H1 (cell line): ENCODE measurements at regions not wholly inside any gene's neighbourhood (a gene's known extent, or its start where the extent isn't known, plus 50 kb on each side); places are given as distances from the start of the nearest gene placed in this dataset.

Source experiments
- CTCF ChIA-PET: fragments of 300-600 bp; sonication (Branson Sonifier 250); formaldehyde crosslinking; loops from one replicate; lab custom pipeline; 2021; ENCODE audit not compliant: partially characterized antibody; lab: Charles Lee
- POLR2A ChIA-PET: fragments of 300-600 bp; sonication (Branson Sonifier 250); formaldehyde crosslinking; loops from one replicate; lab custom pipeline; 2021; ENCODE audit warnings: inconsistent platforms; ENCODE audit not compliant: partially characterized antibody; lab: Charles Lee
- DNase-seq, 2 experiments: peaks; one replicate each; pipeline versions ENCODE4 v3.0.0 to v3.0.0-alpha.2; 2010 to 2022; ENCODE audit warnings: low spot score in 2 of 2, low read depth in 1 of 2, mixed read lengths in 1 of 2
- FAIRE-seq: peaks from 2 replicates; lab custom pipeline; 2011; peaks lifted over from hg19 to GRCh38; lab: Jason Lieb, UNC
- H2AFZ ChIP-seq: 2 replicates; pipeline ENCODE4 v1.8.1; 2012; ENCODE audit warnings: low read length, inconsistent platforms
- H2AK5ac ChIP-seq: 2 replicates; pipeline ENCODE4 v1.6.1; 2013; ENCODE audit warnings: low read depth, low read length
- H2BK120ac ChIP-seq: replicated peaks from 2 replicates; pipeline ENCODE3; 2013; ENCODE audit warnings: low read depth, low read length, inconsistent platforms
- H2BK12ac ChIP-seq: 2 replicates; pipeline ENCODE4 v1.6.1; 2013; ENCODE audit warnings: low read depth, low read length
- H2BK15ac ChIP-seq: 2 replicates; pipeline ENCODE4 v1.6.1; 2013; ENCODE audit warnings: low read length
- H2BK20ac ChIP-seq: 2 replicates; pipeline ENCODE4 v1.6.1; 2013; ENCODE audit warnings: low read length
- H2BK5ac ChIP-seq: 2 replicates; pipeline ENCODE4 v1.6.1; 2013; ENCODE audit warnings: low read depth, low read length
- H3K14ac ChIP-seq: 2 replicates; pipeline ENCODE4 v1.6.1; 2013; ENCODE audit warnings: inconsistent platforms; ENCODE audit not compliant: insufficient read length
- H3K18ac ChIP-seq: 2 replicates; pipeline ENCODE4 v1.6.1; 2013; ENCODE audit warnings: low read length; ENCODE audit errors: extremely low read depth
- H3K23ac ChIP-seq: 2 replicates; pipeline ENCODE4 v1.6.1; 2013; ENCODE audit warnings: inconsistent platforms; ENCODE audit not compliant: insufficient read length
- H3K23me2 ChIP-seq: 2 replicates; pipeline ENCODE4 v1.6.1; 2013; ENCODE audit warnings: low read depth, low read length
- H3K27ac ChIP-seq: 2 replicates; pipeline ENCODE4 v1.6.1; 2011; ENCODE audit warnings: low read depth, low read length, inconsistent platforms
- H3K27me3 ChIP-seq, 4 experiments: replicated peaks in 1 of 4; 1 replicate in 1 of 4; 2 replicates in 3 of 4; pipeline versions ENCODE4 v1.6.1 to v1.8.1; 2011 to 2013; ENCODE audit warnings: low read length in 3 of 4, mild to moderate bottlenecking in 3 of 4, inconsistent platforms in 2 of 4, mixed read lengths in 2 of 4, moderate library complexity in 1 of 4; ENCODE audit not compliant: control insufficient read depth in 3 of 4, insufficient read depth in 3 of 4; ENCODE audit errors: extremely low read depth in 1 of 4
- H3K36me3 ChIP-seq, 4 experiments: 2 replicates each; pipeline versions ENCODE4 v1.6.1 to v1.8.1; 2011 to 2013; ENCODE audit warnings: mild to moderate bottlenecking in 4 of 4, low read length in 3 of 4, moderate library complexity in 2 of 4, control low read depth in 1 of 4, inconsistent platforms in 1 of 4; ENCODE audit not compliant: insufficient read depth in 4 of 4, control insufficient read depth in 2 of 4
- H3K4ac ChIP-seq: replicated peaks from 2 replicates; pipeline ENCODE3; 2013; ENCODE audit warnings: low read length, low read depth, mixed read lengths, inconsistent platforms; ENCODE audit not compliant: insufficient read length
- H3K4me1 ChIP-seq, 4 experiments: replicated peaks in 1 of 4; 1 replicate in 1 of 4; 2 replicates in 3 of 4; pipeline versions ENCODE4 v1.6.1 to v1.8.1; 2011 to 2013; ENCODE audit warnings: low read length in 3 of 4, inconsistent platforms in 2 of 4, mixed read lengths in 1 of 4; ENCODE audit not compliant: insufficient read depth in 4 of 4, control insufficient read depth in 3 of 4
- H3K4me2 ChIP-seq, 2 experiments: 2 replicates each; pipeline versions ENCODE4 v1.6.1 to v1.8.1; 2011 to 2013; ENCODE audit warnings: low read depth in 2 of 2, low read length in 2 of 2, control low read depth in 1 of 2, inconsistent platforms in 1 of 2, mild to moderate bottlenecking in 1 of 2; ENCODE audit not compliant: insufficient read depth in 1 of 2
- H3K4me3 ChIP-seq, 4 experiments: fragments of 200-600, 300-600 bp in 1 of 4; sonication (generic), shearing (Covaris generic), sonication (Bioruptor Twin) in 1 of 4; 2 replicates each; pipeline versions ENCODE4 v1.5.1 to v1.8.1; 2011 to 2016; ENCODE audit warnings: low read length in 4 of 4, low read depth in 3 of 4, control low read depth in 2 of 4, inconsistent platforms in 2 of 4, mild to moderate bottlenecking in 2 of 4, mixed read lengths in 1 of 4, moderate library complexity in 1 of 4; ENCODE audit not compliant: insufficient read depth in 2 of 4; ENCODE audit errors: extremely low read depth in 1 of 4
- H3K56ac ChIP-seq: replicated peaks from 2 replicates; pipeline ENCODE3; 2013; ENCODE audit warnings: low read depth, mild to moderate bottlenecking, mixed read lengths, low read length, inconsistent platforms; ENCODE audit not compliant: insufficient read length
- H3K79me1 ChIP-seq: 2 replicates; pipeline ENCODE4 v1.6.1; 2013; ENCODE audit warnings: low read depth, low read length, control low read depth
- H3K79me2 ChIP-seq, 2 experiments: 2 replicates each; pipeline versions ENCODE4 v1.6.1 to v1.8.1; 2012 to 2013; ENCODE audit warnings: low read length in 2 of 2, mild to moderate bottlenecking in 2 of 2, inconsistent platforms in 1 of 2; ENCODE audit not compliant: insufficient read depth in 2 of 2, control insufficient read depth in 1 of 2
- H3K9ac ChIP-seq, 4 experiments: replicated peaks in 1 of 4; 1 replicate in 1 of 4; 2 replicates in 3 of 4; pipeline versions ENCODE4 v1.6.1 to v1.8.1; 2011 to 2013; ENCODE audit warnings: low read depth in 3 of 4, low read length in 3 of 4, control low read depth in 2 of 4, mild to moderate bottlenecking in 2 of 4, moderate library complexity in 2 of 4, inconsistent platforms in 1 of 4; ENCODE audit errors: extremely low read depth in 1 of 4
- H3K9me3 ChIP-seq, 2 experiments: 2 replicates each; pipeline versions ENCODE4 v1.6.1 to v1.8.1; 2012 to 2013; ENCODE audit warnings: mild to moderate bottlenecking in 2 of 2, moderate library complexity in 2 of 2, control low read depth in 1 of 2, inconsistent platforms in 1 of 2, low read depth in 1 of 2, low read length in 1 of 2, mixed read lengths in 1 of 2; ENCODE audit not compliant: insufficient read depth in 2 of 2
- H4K20me1 ChIP-seq, 2 experiments: replicated peaks in 1 of 2; 2 replicates each; pipeline versions ENCODE3 to v1.8.1; 2011 to 2013; ENCODE audit warnings: inconsistent platforms in 2 of 2, low read length in 2 of 2, mild to moderate bottlenecking in 1 of 2; ENCODE audit not compliant: insufficient read depth in 2 of 2, control insufficient read depth in 1 of 2
- H4K5ac ChIP-seq: 2 replicates; pipeline ENCODE4 v1.6.1; 2013; ENCODE audit warnings: low read length, low read depth, mixed read lengths, inconsistent platforms; ENCODE audit not compliant: insufficient read length
- H4K8ac ChIP-seq: 2 replicates; pipeline ENCODE4 v1.8.0; 2013; ENCODE audit warnings: mild to moderate bottlenecking, moderate library complexity, low read length, inconsistent platforms; ENCODE audit not compliant: insufficient read depth; ENCODE audit errors: extremely low read depth
- H4K91ac ChIP-seq: replicated peaks from 2 replicates; pipeline ENCODE3; 2013; ENCODE audit warnings: low read length, mixed read lengths, inconsistent platforms; ENCODE audit not compliant: insufficient read length
- ASH2L ChIP-seq: fragments of 200-600, 300-600 bp; sonication (generic); IDR thresholded peaks from one replicate; pipeline ENCODE4 v1.7.1; 2017; ENCODE audit warnings: low read length
- BACH1 ChIP-seq: IDR thresholded peaks from 2 replicates; pipeline ENCODE4 v1.6.1; 2012; ENCODE audit warnings: low read length, improper control_type of control experiment
- BCL11A ChIP-seq, 2 experiments: IDR thresholded peaks; one replicate each; pipeline ENCODE4 v1.6.1; 2011; ENCODE audit warnings: low read depth in 2 of 2, low read length in 2 of 2, mild to moderate bottlenecking in 2 of 2
- CHD2 ChIP-seq: IDR thresholded peaks from 2 replicates; pipeline ENCODE4 v1.6.1; 2012; ENCODE audit warnings: low read length, improper control_type of control experiment
- CREB1 ChIP-seq: IDR thresholded peaks from 2 replicates; pipeline ENCODE4 v1.6.1; 2012; ENCODE audit warnings: inconsistent platforms
- HDAC2 ChIP-seq, 2 experiments: fragments of 300-600 bp in 1 of 2; sonication (generic) in 1 of 2; IDR thresholded peaks; 2 replicates each; pipeline ENCODE4 v1.6.1; 2011 to 2012; ENCODE audit warnings: low read depth in 2 of 2, low read length in 2 of 2, mild to moderate bottlenecking in 2 of 2, moderate library complexity in 2 of 2, borderline replicate concordance in 1 of 2, inconsistent platforms in 1 of 2
- RNF2 ChIP-seq: fragments of 200-900, 300-1000 bp; sonication (generic); IDR thresholded peaks from 2 replicates; pipeline ENCODE4 v1.7.1; 2016; ENCODE audit warnings: borderline replicate concordance, low read depth, mild to moderate bottlenecking, antibody characterized with exemption, low read length; ENCODE audit not compliant: poor library complexity, severe bottlenecking; ENCODE audit errors: missing control alignments
- SAP30 ChIP-seq: fragments of 300-600 bp; sonication (generic); IDR thresholded peaks from 2 replicates; pipeline ENCODE4 v1.7.1; 2012; ENCODE audit warnings: low read length, moderate library complexity, mild to moderate bottlenecking, inconsistent platforms; ENCODE audit not compliant: insufficient read depth, insufficient replicate concordance
- SP1 ChIP-seq: IDR thresholded peaks from 2 replicates; pipeline ENCODE4 v1.6.1; 2011; ENCODE audit warnings: low read depth, low read length
- SRF ChIP-seq: IDR thresholded peaks from 2 replicates; pipeline ENCODE4 v1.6.1; 2011; ENCODE audit warnings: mild to moderate bottlenecking, low read depth, low read length, moderate library complexity
- TEAD4 ChIP-seq: IDR thresholded peaks from 2 replicates; pipeline ENCODE4 v1.6.1; 2012; ENCODE audit warnings: low read depth, low read length, inconsistent platforms, mixed read lengths
- USF2 ChIP-seq: IDR thresholded peaks from 2 replicates; pipeline ENCODE4 v1.6.1; 2011; ENCODE audit warnings: low read length, improper control_type of control experiment
- ZNF274 ChIP-seq: IDR thresholded peaks from 2 replicates; pipeline ENCODE4 v1.7.0; 2012; ENCODE audit warnings: low read length, borderline replicate concordance; ENCODE audit errors: extremely low read depth
- WGBS, 2 experiments: shearing (Covaris generic) in 1 of 2; methylation state at CpG; one replicate each; pipeline versions ENCODE4 v1.1.6 to v1.1.7; 2013 to 2015; ENCODE audit warnings: low lambda C conversion rate in 2 of 2, mixed read lengths in 2 of 2, inconsistent platforms in 1 of 2, low coverage in 1 of 2, missing lambda C conversion rate in 1 of 2; ENCODE audit not compliant: insufficient replicate concordance in 2 of 2, insufficient coverage in 1 of 2, insufficient read length in 1 of 2; ENCODE audit errors: extremely low coverage in 1 of 2, missing lambda C conversion rate in 1 of 2; 5-methylcytosine and 5-hydroxymethylcytosine counted together

DNA sequence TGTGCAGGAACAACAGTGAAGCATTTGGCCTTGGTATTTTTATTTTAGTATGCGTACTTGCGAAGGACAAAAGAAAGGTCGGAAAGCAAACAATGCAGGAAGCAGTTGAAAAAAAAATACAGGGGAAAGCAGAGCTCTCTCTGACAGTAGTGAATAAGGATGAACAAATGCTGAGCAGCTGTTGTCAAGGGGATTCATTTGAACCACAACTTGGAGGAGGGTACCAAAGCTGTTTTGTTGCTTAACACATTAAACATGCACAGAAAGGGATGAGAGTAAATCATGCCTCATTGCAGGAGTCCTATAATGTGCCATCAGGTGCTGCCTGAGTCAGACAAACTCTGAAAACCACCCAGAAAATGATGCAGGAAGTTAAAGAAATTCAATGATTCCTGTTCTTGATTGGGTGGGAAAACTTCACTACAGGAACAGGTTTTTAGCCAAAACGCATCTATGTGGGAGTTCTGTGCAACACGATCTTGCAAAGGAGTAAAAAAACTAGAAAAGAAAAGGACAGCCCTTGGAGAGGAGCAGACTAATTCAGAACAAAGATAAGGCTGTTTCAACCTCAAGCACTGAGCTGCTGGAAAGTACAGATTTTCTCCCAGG is 2113.5 kb downstream of the LRRC4C start:
- H3K18ac ChIP-seq = no peak overlapping the region
- H4K91ac ChIP-seq = no peak overlapping the region
- H2BK20ac ChIP-seq = no peak overlapping the region
- no peaks in the 10 kb centered on the region for H3K79me1 ChIP-seq
- no peak overlapping the region for H3K9ac ChIP-seq
- H3K36me3 ChIP-seq = no peaks in the 10 kb centered on the region
- no peak overlapping the region for H4K8ac ChIP-seq
- H2BK12ac ChIP-seq = no peak overlapping the region
- H2AFZ ChIP-seq = peak overlapping the region; percentile 93
- H3K4ac ChIP-seq = no peak overlapping the region
- ChIA-PET CTCF (interaction anchor here (0.7 to 1.4 kb wide), 2 partner anchors 29 to 759 kb away, joined by 4 read pairs; no protein-coding TSS in a partner anchor), POLR2A (no interaction called here)
- no peaks in the 10 kb centered on the region for H4K20me1 ChIP-seq
- FAIRE-seq (peak; percentile 7), DNase-seq (no peak)
- no peak overlapping the region for H2BK5ac ChIP-seq
- peaks cover 3 to 5% of the 10 kb centered on the region in 2 experiments; a peak in 1 of 4 replicates for H3K9me3 ChIP-seq
- no peak overlapping the region for H3K14ac ChIP-seq
- H4K5ac ChIP-seq = no peak overlapping the region
- no peak overlapping the region for H3K56ac ChIP-seq
- no peak overlapping the region for H3K4me2 ChIP-seq
- H2BK15ac ChIP-seq = no peak overlapping the region
- H3K23ac ChIP-seq = no peak overlapping the region
- WGBS, 2 experiments = 66% methylated on average over 5 of the region's 5 CpGs; no CpG with 5 or more reads in 1 of the 2 experiments
- no peaks in the 10 kb centered on the region for H3K27me3 ChIP-seq
- H2BK120ac ChIP-seq = no peak overlapping the region
- H2AK5ac ChIP-seq = no peak overlapping the region
- no peak overlapping the region for H3K4me3 ChIP-seq
- no peak overlapping the region for H3K27ac ChIP-seq
- H3K79me2 ChIP-seq = no peaks in the 10 kb centered on the region
- H3K23me2 ChIP-seq = no peaks in the 10 kb centered on the region
- peaks cover 0 to 6% (median 0%) of the 10 kb centered on the region in 4 experiments; a peak in 2 of 7 replicates for H3K4me1 ChIP-seq
- TF ChIP-seq TEAD4 (no peak), HDAC2 (IDR thresholded peaks at IDR 0.05; ENCODE audit: borderline replicate concordance in 1 of 2, low read depth in 2 of 2, low read length in 2 of 2) (no peak), ZNF274 (no peak), ASH2L (no peak), CREB1 (no peak), BCL11A (IDR thresholded peaks at IDR 0.05; ENCODE audit: low read depth in 2 of 2, low read length in 2 of 2) (no peak), RNF2 (no peak), USF2 (no peak), SP1 (no peak), BACH1 (no peak), SRF (no peak), CHD2 (no peak), SAP30 (no peak)
